Islet of Langerhans (tissue), 1 donor: ENCODE measurements at regions not wholly inside any gene's neighbourhood (a gene's known extent, or its start where the extent isn't known, plus 50 kb on each side); places are given as distances from the start of the nearest gene placed in this dataset.

Experiments
- FAIRE-seq: peaks from one replicate; lab custom pipeline; 2011; peaks lifted over from hg19 to GRCh38; lab: Jason Lieb, UNC

GRCh38 chr3:31250116-31250777 lies 282.5 kb upstream of the STT3B start:
- no peak for FAIRE-seq

DNA sequence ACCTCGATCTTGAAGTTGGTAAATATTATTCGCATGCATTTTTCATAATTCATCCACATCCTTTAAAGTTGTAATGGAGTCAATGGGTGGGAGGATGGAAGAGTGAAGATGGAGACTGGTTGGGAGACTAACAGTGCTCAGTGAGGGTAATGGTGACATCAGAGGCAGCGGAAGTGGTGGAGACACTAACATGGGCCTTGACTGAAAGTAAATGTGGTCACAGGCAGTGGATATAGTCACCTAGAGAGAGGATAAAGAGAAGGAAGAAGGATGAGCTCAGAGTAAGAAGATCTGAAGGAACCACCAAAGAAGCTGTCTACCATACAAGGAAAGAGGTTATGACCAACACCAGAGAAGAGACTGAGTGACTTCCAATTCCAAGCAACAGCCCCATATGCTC lies 281.6 kb upstream of the STT3B start:
- no peak for FAIRE-seq

DNA sequence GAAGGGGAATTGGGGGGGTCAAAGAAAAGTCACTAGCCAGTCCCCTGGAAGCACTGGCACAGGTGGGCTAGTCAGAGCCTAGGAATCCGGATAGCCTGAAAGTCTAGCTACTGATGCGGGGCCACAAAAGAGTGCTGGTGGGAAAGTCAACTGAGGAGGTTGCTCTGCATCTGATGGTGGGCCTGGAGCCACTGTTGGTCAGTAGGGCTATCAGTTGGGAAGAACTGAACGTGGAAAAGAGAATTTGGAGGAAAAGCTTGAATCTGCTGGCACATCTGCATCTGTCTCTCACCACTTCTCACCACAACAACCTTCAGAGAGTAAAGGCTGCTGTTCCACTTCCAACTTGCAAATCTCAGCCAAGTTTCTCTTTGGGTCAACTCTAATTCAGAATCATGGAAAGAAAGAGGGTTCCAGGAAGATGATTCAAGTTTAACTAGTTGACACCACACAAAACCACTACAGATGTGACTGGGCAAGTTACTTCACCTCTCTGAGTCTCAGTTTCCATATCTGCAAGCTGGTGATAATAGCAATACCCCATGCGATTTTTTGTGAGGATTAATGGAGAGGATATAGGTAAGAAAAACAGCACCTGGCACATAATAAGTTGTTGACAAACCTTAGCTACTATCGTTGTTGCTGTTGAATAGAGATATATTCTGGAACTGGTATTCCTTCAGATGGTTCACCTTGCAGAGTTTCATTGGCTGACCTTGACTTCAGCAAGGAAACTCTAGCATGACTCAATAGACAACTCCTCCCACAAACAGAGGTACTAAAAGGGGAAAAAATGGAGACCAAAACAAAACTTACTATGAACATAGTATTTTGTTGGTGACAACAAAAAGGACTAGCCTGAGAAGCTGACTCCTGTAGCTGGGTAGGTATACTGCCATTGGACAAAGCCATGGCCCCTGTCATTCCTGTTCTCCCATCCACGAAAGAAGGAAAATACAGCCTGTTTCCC lies 280.2 kb upstream of the STT3B start:
- FAIRE-seq = no peak

DNA sequence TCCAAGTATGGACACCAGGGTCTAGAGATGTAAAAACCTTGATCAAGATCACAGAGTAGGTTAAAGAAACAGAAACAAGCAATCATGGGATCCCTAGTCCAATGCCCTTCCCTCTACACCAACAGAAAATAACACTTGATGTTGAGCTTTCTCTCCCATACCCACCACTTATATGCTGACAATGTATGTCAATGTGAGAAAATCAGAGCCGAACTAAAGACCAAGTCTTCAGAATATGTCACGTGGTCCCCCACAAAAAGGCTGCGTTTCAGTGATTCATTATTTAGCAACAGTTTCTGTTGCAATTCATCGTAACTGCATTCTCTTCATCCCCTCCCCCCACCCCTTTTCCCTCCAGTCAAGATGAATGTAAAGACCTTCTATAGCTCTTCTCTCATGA lies 278.9 kb upstream of the STT3B start:
- no peak for FAIRE-seq

GRCh38 chr3:31254483-31254882 lies 278.2 kb upstream of the STT3B start:
- peak; percentile 43 for FAIRE-seq

- FAIRE-seq = no peak
Measured at GRCh38 chr3:31255007-31255581, 277.6 kb upstream of the STT3B start.

DNA sequence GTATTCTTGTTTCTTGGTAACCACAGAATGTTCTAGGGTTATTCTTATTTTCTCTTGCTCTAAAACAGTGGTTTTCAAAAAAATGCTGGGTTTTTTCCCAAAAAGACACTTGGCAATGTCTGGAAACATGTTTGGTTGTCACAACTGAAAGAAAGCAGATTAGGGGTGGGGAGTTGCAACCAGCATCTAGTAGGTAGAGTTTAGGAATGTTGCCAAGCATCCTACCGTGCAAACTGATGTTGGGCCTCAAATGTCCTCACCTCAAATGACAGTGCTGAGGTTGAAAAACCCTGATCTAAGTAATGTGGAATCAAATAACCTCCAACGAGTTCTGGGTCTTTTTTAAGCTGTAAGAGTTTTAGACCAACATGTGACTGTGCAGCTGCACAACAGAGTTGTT lies 270.5 kb upstream of the STT3B start:
- no peak for FAIRE-seq

DNA sequence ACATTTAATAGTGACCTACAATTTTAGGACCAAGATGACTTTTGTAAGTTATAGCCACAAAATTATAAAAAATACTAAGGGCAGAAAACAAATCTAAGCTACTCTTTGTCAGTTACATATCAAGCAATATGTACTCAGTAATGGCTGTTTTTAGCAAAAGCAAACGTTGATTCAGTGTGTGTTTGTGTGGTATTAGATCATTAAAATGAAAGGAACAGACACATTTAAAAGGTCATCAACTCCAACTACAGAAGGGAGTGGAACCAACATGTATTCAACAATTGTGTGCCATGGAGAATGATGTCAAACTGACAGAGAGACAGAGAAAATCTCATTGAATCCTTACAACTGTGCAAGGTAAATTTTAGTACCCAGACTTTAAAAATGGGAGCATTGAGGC lies 268.8 kb upstream of the STT3B start:
- no peak for FAIRE-seq

DNA sequence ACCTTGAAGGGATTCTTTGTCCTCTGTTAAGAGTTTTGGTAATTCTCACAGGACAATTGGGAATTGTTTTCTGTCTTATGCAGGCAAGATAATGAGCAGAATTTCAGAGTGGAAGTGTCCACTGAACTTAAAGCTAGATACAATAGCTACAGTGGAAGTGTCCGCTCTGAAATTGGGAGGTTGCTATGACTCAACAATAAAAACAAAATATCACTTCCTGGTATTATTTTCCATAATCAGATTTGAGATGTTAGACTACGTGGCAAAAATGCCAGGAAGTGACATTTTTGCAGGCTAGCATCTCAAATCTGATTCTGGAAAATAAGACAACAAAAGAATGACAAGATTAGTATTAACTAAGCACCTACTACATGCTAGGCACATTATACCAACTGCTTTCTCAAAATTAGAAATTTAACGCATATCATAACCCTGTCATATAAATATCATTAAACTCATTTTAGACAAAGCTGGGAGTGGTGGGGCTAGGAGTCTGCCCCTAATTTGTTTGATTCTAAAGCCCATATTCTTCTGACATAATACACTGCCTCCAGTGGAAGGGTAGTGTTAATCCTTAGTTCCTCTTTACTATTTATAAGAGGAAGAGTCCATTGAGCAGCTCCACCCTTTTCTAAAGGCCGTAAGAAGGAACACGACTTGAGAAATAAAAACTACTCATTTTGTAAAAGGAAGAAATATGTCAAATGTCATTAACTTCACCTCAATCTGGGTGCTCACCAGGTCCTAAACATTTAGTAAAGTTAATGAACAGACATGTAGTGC lies 266.9 kb upstream of the STT3B start:
- FAIRE-seq = no peak

DNA sequence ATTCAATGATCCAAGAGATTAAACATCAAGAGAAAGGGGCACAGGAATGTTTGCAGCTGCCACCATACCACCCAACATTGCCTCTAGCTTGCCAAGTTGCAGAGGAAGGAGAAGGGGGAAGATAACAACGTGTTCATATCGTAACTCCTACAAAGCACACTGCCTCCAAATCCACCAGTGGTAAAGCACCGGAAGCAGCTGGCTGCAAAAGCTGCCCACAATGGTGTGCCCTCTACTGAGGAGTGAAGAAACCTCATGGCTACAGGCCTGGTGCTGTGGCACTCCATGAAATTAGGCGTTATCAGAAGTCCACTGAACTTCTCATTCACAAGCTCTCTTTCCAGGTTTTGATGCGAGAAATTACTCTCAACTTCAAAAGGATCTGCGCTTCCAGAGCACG lies 263.9 kb upstream of the STT3B start:
- FAIRE-seq = no peak

GRCh38 chr3:31270010-31270409 lies 262.7 kb upstream of the STT3B start:
- FAIRE-seq = no peak

GRCh38 chr3:31274326-31275024 lies 258.2 kb upstream of the STT3B start:
- FAIRE-seq = no peak

GRCh38 chr3:31275038-31275572 lies 257.6 kb upstream of the STT3B start:
- FAIRE-seq = no peak

DNA sequence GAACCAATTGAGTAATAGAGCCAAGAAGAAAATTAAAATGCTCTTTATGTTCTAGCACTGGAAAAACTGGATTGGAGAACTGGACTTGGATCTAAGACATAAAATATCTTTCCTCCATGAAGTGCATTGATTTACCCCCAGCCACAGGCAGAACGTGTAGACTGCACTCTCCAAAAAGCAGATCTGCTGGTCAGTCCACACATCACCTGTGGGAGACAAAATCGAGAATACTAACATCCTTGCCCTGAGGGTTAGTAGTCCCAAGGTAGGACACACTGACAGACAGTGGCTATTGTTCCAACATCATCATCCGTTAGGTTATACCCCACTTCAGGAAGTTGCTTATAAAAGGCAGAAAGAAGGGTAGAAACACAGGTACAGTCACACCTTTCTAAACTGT lies 257.1 kb upstream of the STT3B start:
- no peak for FAIRE-seq

- no peak for FAIRE-seq
Measured at GRCh38 chr3:31277582-31277981, 255.1 kb upstream of the STT3B start.

DNA sequence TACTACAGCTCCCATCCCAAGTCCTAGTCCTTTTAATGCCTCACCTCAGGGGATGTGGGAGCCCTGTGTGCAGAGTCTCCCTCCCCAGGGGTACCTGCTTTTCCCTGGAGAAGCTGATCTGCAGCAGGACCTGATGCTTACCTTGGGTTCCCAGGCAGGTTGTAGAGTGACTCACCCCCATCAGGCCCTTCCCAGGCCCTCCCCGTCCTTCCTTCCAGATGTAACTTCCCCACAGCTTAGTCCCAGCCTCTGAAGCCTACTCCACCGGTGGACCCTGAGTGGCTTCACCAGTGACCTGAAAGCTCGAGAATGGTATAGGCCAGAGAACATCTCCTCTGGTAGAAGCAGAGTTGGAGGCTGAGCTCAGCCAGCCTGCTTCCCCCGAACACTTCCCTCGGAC lies 254.2 kb upstream of the STT3B start:
- FAIRE-seq = no peak

DNA sequence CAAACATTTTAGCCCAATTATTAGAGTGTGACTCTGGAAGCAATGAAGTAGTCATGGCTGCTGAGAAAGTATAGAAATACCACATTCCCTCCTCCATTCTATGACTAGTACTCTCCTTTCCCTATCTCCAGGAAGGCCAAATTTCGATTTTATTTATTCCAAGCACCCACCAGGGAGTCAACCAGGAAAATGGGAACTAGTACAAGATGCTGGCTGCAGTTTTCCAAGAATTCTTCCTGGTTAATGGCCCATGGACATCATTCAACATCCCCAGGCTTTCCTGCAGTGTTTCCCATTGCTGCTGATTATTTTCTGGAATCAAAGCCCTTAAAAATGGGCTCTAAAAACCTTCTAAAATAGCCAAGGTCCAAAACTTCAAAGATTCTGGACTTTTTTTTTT lies 247.9 kb upstream of the STT3B start:
- no peak for FAIRE-seq

GRCh38 chr3:31285833-31286486 lies 246.8 kb upstream of the STT3B start:
- FAIRE-seq = no peak

GRCh38 chr3:31288224-31288623 lies 244.5 kb upstream of the STT3B start:
- no peak for FAIRE-seq

- FAIRE-seq = no peak
Measured at GRCh38 chr3:31288641-31289100, 244.1 kb upstream of the STT3B start.

- FAIRE-seq = no peak
Measured at GRCh38 chr3:31289584-31289983, 243.1 kb upstream of the STT3B start.
